ENCODE measurements at regions not wholly inside any gene's neighbourhood (a gene's known extent, or its start where the extent isn't known, plus 50 kb on each side); places are given as distances from the start of the nearest gene placed in this dataset.

GRCh38 chr14:73778736-73779135 is 64.6 kb upstream of the PNMA1 start:
- H2AFZ ChIP-seq (ENCODE audit: low read length): no peak overlapping the region
- H3K9me3 ChIP-seq (ENCODE audit: insufficient read depth, low read depth, low read length): no peaks in the 10 kb centered on the region
- H3K4me2 ChIP-seq (ENCODE audit: low read depth, low read length, poor library complexity, severe bottlenecking): no peak overlapping the region
- no peaks in the 10 kb centered on the region for H3F3A ChIP-seq (ENCODE audit: low read depth)
- H3K4me1 ChIP-seq (ENCODE audit: insufficient read depth, low read length, poor library complexity, severe bottlenecking): peaks cover 28% of the 10 kb centered on the region
- H3K4me3 ChIP-seq (ENCODE audit: low read length, poor library complexity, severe bottlenecking): no peak overlapping the region
- no peaks in the 10 kb centered on the region for H3K27me3 ChIP-seq (ENCODE audit: insufficient read depth, low read length, poor library complexity, severe bottlenecking)
- H3K9ac ChIP-seq (ENCODE audit: low read depth, low read length, poor library complexity, severe bottlenecking): no peak overlapping the region
- no peak for TF ChIP-seq EZH2phosphoT487 (IDR thresholded peaks at IDR 0.05; ENCODE audit: borderline replicate concordance)
- TF ChIP-seq CTCF (conservative IDR thresholded peaks at IDR 0.05; ENCODE audit: low read length): no peak
- no peaks in the 10 kb centered on the region for H3K9me2 ChIP-seq (replicated peaks; ENCODE audit: low read depth, low read length)
- H4K20me1 ChIP-seq (ENCODE audit: insufficient read depth, low read length, poor library complexity, severe bottlenecking): peaks cover 40% of the 10 kb centered on the region
- no peaks in the 10 kb centered on the region for H3K36me3 ChIP-seq (ENCODE audit: insufficient read depth, low read length)
- H3K79me2 ChIP-seq (ENCODE audit: insufficient read depth, low read length): peaks cover 94% of the 10 kb centered on the region

DNA sequence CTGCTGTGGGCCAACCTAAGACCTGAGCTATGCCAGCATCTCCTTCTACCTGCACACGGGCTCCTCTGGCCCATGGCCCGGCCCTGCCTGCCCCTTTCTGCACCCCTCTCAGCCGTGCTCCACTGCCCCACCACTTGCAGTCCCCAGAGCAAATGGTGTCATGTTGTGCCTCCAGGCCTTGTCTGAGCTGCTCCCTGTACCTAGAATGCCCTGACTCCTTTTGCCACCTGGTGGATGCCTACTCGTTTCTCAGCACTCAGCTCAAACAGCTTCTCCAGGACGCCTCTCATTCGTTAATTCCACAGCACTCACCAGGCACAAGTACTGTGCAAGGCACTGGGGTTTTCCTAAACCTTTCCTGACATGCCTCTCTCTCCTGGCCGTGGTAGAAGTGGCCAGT is 63.2 kb upstream of the PNMA1 start:
- TF ChIP-seq EZH2phosphoT487 (IDR thresholded peaks at IDR 0.05; ENCODE audit: borderline replicate concordance) (no peak), CTCF (conservative IDR thresholded peaks at IDR 0.05; ENCODE audit: low read length) (peak; percentile 47)
- no peak overlapping the region for H3K4me2 ChIP-seq (ENCODE audit: low read depth, low read length, poor library complexity, severe bottlenecking)
- no peak overlapping the region for H3K4me3 ChIP-seq (ENCODE audit: low read length, poor library complexity, severe bottlenecking)
- no peaks in the 10 kb centered on the region for H3F3A ChIP-seq (ENCODE audit: low read depth)
- H3K4me1 ChIP-seq (ENCODE audit: insufficient read depth, low read length, poor library complexity, severe bottlenecking): peaks cover 19% of the 10 kb centered on the region
- no peaks in the 10 kb centered on the region for H3K9me3 ChIP-seq (ENCODE audit: insufficient read depth, low read depth, low read length)
- no peaks in the 10 kb centered on the region for H3K36me3 ChIP-seq (ENCODE audit: insufficient read depth, low read length)
- H3K27me3 ChIP-seq (ENCODE audit: insufficient read depth, low read length, poor library complexity, severe bottlenecking): no peaks in the 10 kb centered on the region
- peaks cover 36% of the 10 kb centered on the region for H4K20me1 ChIP-seq (ENCODE audit: insufficient read depth, low read length, poor library complexity, severe bottlenecking)
- H3K9ac ChIP-seq (ENCODE audit: low read depth, low read length, poor library complexity, severe bottlenecking): no peak overlapping the region
- H3K9me2 ChIP-seq (replicated peaks; ENCODE audit: low read depth, low read length): no peaks in the 10 kb centered on the region
- peaks cover 94% of the 10 kb centered on the region for H3K79me2 ChIP-seq (ENCODE audit: insufficient read depth, low read length)
- H2AFZ ChIP-seq (ENCODE audit: low read length): no peak overlapping the region

GRCh38 chr14:73776194-73776537 is 62.0 kb upstream of the PNMA1 start:
- Histone ChIP-seq H3K27me3 (ENCODE audit: insufficient read depth, low read length, poor library complexity, severe bottlenecking) (no peaks in the 10 kb centered on the region), H3K9ac (ENCODE audit: low read depth, low read length, poor library complexity, severe bottlenecking) (no peak overlapping the region), H3K4me3 (ENCODE audit: low read length, poor library complexity, severe bottlenecking) (no peak overlapping the region), H3K4me1 (ENCODE audit: insufficient read depth, low read length, poor library complexity, severe bottlenecking) (peaks cover 28% of the 10 kb centered on the region), H3K36me3 (ENCODE audit: insufficient read depth, low read length) (no peaks in the 10 kb centered on the region), H2AFZ (ENCODE audit: low read length) (no peak overlapping the region), H3K4me2 (ENCODE audit: low read depth, low read length, poor library complexity, severe bottlenecking) (no peak overlapping the region), H3K79me2 (ENCODE audit: insufficient read depth, low read length) (peaks cover 94% of the 10 kb centered on the region), H3K9me3 (ENCODE audit: insufficient read depth, low read depth, low read length) (no peaks in the 10 kb centered on the region), H3K9me2 (replicated peaks; ENCODE audit: low read depth, low read length) (no peaks in the 10 kb centered on the region), H4K20me1 (ENCODE audit: insufficient read depth, low read length, poor library complexity, severe bottlenecking) (peaks cover 48% of the 10 kb centered on the region), H3F3A (ENCODE audit: low read depth) (no peaks in the 10 kb centered on the region)
- TF ChIP-seq CTCF (conservative IDR thresholded peaks at IDR 0.05; ENCODE audit: low read length): no peak
- TF ChIP-seq EZH2phosphoT487 (IDR thresholded peaks at IDR 0.05; ENCODE audit: borderline replicate concordance): no peak
